Astrocyte of the spinal cord (primary cell): ENCODE measurements at regions not wholly inside any gene's neighbourhood (a gene's known extent, or its start where the extent isn't known, plus 50 kb on each side); places are given as distances from the start of the nearest gene placed in this dataset.

Experiments
- DNase-seq: peaks from one replicate; pipeline ENCODE4 v3.0.0; 2011; ENCODE audit warnings: low read depth, low spot score
- H3K4me3 ChIP-seq: 2 replicates; pipeline ENCODE4 v1.5.1; 2011; ENCODE audit warnings: low read depth, mild to moderate bottlenecking, low read length, moderate library complexity
- in situ Hi-C: cut with HindIII; loops from 2 replicates; pipeline ENCODE4 v1.10.0; 2017; ENCODE audit warnings: low sequenced_read_pairs
- TF ChIP-seq, protein P1 (sequence below): IDR thresholded peaks from 2 replicates; pipeline ENCODE4 v1.5.1; 2012; ENCODE audit warnings: low read depth, mild to moderate bottlenecking, low read length, inconsistent platforms

DNA sequence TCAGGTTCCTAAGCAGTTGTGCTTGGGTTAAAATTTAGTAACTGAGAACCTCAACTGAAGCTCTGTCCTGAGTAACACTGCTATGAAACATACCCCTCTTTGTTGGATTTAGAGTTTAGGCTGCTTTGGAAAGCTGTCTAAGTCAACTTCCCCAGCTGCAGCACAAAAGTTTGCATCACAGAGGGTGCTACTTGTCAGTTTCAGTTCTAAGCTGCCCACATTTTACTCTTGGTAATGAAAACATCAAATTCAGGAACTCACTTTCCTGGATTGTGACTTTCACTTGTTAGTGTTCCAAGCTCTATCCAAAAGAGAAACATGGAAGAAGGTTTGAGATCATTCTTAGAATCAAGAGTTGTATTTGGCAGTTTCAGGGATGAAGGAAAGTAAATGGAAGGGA lies 191.7 kb upstream of the NFIA start:
- in situ Hi-C loops = no loop called here

GRCh38 chr1:60889709-60890108 lies 192.7 kb upstream of the NFIA start:
- no peak for DNase-seq
- in situ Hi-C loops = no loop called here
- TF ChIP-seq, protein P1, sequence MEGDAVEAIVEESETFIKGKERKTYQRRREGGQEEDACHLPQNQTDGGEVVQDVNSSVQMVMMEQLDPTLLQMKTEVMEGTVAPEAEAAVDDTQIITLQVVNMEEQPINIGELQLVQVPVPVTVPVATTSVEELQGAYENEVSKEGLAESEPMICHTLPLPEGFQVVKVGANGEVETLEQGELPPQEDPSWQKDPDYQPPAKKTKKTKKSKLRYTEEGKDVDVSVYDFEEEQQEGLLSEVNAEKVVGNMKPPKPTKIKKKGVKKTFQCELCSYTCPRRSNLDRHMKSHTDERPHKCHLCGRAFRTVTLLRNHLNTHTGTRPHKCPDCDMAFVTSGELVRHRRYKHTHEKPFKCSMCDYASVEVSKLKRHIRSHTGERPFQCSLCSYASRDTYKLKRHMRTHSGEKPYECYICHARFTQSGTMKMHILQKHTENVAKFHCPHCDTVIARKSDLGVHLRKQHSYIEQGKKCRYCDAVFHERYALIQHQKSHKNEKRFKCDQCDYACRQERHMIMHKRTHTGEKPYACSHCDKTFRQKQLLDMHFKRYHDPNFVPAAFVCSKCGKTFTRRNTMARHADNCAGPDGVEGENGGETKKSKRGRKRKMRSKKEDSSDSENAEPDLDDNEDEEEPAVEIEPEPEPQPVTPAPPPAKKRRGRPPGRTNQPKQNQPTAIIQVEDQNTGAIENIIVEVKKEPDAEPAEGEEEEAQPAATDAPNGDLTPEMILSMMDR = no peak
- H3K4me3 ChIP-seq = no peak overlapping the region

More for the DNA sequence above, 191.7 kb upstream of the NFIA start:
- H3K4me3 ChIP-seq = no peak overlapping the region
- DNase-seq = no peak
- TF ChIP-seq, protein P1 = no peak

DNA sequence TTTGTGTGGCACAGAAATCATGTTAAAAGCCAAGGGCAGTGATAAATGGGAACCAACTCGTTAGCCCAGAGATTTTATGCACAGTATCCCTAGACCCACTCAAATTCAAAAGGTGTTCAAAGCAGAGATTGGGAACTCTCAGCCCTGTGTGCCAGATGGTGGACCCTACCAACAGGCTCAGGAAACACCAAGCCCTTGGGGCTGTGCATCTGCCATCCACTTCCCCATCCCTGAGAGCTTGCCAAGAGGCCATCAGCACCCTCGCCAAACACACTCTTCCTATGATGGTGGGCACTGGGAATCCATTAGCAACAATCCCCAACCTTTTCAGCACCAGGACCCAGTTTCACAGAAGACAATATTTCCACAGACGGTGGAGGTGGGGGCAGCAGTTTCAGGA lies 194.2 kb upstream of the NFIA start:
- TF ChIP-seq, protein P1 = no peak
- no peak for DNase-seq
- in situ Hi-C loops = no loop called here

GRCh38 chr1:60886793-60887331 lies 195.5 kb upstream of the NFIA start:
- in situ Hi-C loops = no loop called here
- no peak for DNase-seq
- TF ChIP-seq, protein P1 = no peak
- no peak overlapping the region for H3K4me3 ChIP-seq

More for the DNA sequence above, 194.2 kb upstream of the NFIA start:
- H3K4me3 ChIP-seq = no peak overlapping the region

DNA sequence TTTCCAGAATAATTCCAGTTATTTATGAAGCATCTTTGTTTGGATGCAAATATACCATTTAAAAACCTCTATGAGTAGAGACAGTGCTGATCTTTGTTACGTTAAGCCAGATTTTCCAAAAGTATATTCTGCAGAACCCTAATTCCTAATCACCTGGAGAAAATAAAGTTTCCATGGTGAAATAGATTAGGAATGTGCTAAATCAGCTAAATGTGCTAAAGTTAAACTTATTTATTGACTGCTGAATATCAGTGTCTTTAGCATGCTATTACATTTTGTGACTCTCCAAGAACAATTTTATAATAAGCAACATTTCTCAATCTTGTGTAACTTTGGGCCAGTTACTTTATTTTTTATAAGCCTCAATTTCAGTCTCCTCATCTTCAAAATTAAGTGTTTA lies 196.3 kb upstream of the NFIA start:
- in situ Hi-C loops = no loop called here
- DNase-seq = no peak
- H3K4me3 ChIP-seq = no peak overlapping the region
- TF ChIP-seq, protein P1 = no peak

- TF ChIP-seq, protein P1 = no peak
- in situ Hi-C loops = no loop called here
- H3K4me3 ChIP-seq = no peak overlapping the region
- no peak for DNase-seq
Observed at GRCh38 chr1:60880202-60880601, 202.2 kb upstream of the NFIA start.

DNA sequence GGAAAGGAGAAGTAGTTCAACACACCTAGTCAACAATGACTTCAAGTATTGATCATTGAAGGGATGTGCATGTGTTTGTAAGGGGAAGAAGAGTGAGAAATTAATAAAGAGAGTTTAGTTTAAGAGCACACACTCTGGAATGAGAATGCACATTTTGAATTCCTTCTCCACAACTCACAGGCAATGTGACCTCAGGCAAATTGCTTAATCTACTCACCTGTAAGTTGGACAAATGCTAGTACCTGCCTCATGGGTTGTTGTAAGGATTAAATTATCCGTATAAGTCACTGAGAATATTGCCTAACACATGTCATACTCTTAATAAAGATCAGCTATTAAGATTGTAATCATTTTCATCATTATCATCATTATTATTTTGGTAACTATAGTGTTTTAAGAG lies 204.0 kb upstream of the NFIA start:
- H3K4me3 ChIP-seq = no peak overlapping the region
- no peak for DNase-seq
- in situ Hi-C loops = no loop called here
- TF ChIP-seq, protein P1 = no peak
